ENCODE measurements at regions not wholly inside any gene's neighbourhood (a gene's known extent, or its start where the extent isn't known, plus 50 kb on each side); places are given as distances from the start of the nearest gene placed in this dataset.

DNA sequence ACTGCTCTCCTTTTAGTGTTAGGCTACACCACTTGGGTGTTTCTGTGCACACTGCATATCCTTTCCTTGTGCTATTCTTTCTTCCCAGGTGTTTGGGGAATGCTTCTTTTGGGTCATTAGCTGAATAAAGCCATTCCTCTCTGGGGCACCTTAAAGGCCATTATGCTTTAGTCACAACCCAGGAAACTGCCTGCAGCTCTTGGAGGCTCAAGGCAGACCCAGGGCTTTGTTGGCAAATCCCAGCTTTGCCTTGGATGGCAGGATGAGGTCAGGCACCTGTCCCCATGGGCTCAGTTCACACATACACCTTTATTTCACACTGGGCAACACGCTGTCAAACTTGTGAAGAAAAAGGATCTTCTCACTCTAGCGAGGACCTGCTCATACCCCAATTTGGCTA is 460.6 kb downstream of the CCSER2 start:
- no peak for DNase-seq (ENCODE audit: low spot score)

DNA sequence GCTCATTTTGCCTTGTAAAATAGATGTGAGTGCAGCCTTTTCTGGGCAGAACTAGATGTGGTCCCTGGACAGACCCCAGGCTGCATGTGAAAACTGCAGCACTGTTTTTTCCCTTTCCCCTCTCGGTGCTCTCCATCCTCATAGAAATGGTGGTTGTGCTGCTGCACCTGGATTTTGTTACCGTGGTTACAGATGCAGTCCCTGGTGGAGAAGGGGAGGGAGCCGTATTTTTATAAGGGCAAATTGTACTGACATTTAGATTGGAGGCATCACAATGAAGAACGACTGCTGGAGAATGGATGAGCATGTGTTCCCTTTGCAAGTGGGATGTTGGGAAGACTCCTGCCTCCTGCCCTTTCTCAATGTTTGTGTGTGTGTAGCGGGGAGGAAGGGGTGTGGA is 469.9 kb downstream of the CCSER2 start:
- DNase-seq (ENCODE audit: low spot score) = no peak

DNA sequence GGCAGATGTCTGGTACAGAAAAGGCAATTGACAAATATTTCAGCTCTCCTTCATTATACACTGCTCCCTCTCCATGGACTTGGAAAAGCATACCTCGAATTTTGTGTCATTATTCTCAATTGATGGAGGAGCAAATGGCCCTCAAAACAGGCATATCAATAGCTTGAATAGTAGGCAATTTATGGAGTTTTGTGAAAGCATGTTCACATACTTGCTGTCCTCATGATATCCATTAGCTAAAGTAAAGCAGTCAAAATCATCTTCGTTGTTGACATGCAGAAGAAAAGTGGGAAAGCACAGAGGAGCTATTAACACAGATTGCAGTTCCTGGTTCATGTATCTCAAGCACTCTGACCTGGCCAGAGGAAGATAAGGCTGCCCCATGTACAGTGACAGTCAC is 472.8 kb downstream of the CCSER2 start:
- DNase-seq (ENCODE audit: low spot score) = no peak

DNA sequence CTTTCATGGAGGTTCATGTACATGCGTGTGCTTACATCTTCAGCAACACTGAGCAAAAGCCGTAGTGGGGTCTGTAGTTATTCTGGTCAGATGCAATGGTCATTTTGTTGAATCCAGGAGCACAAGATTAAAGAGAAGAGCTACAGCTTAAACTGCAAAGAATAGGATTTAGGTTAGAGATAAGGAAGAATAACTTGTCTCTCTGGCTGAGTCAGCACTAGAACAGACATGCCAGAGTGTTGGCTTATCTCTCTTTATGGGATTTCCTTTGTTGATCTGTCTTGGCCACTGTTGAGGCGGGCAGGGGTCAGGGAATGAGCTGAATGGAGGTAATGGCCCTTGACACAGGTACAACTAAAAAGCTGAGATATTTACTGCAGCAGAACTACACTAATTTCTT is 473.5 kb downstream of the CCSER2 start:
- no peak for DNase-seq (ENCODE audit: low spot score)

DNA sequence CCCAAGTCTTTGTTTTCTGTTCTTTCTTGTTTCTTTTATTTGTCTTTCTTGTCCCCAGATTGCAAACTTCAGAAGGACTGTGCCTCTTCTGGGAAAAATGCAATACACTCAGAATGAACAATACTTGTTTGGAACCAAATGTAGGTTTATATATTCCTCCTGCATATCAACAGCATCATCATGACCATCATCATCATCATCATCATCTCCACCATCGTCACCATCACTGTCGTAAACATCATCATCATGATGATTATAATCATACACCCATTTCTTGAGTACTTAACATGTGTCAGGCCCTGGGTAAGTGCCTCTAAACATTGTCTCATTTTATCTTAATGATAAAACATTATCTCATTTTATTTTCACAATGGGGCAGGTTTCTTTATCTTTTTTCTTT is 476.8 kb downstream of the CCSER2 start:
- no peak for DNase-seq (ENCODE audit: low spot score)

DNA sequence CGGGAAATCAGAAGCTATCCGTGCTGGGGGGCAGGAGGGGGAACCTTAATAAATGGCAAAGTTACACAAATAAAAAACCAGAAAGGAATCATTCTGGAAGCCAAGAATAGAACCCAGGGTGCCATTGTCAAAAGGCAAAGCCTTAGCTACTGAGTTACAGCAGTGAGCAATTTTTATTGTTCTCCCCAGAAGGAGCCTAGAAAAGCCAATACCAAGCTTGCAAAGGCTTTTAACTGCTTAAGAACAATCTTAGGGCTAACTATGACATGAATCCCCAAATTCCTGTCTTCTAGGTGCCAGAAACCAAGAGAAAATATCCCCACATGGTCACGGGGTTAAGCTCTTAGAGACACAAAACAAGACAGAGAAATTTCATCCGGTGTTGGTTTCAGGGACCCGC is 482.7 kb downstream of the CCSER2 start:
- no peak for DNase-seq (ENCODE audit: low spot score)

DNA sequence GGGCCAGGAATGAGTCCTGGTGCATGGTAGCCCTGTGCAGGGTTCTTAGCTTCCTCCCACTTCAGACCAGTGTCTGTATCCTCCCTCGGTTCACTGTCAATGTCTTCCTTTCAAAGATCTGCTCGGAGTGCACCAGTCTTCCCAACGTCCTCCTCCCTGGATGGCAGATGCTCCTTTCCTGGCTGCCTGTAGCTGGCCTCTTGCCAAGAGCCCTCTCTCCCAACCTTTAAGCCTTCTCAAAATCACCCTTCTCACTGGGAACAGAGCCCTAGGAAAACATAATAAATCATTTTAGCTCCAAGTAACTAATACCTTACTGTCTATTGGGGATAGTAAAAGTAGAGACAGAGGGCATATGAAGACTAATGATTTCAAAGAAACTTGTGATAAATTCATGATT is 490.6 kb downstream of the CCSER2 start:
- DNase-seq (ENCODE audit: low spot score) = no peak

DNA sequence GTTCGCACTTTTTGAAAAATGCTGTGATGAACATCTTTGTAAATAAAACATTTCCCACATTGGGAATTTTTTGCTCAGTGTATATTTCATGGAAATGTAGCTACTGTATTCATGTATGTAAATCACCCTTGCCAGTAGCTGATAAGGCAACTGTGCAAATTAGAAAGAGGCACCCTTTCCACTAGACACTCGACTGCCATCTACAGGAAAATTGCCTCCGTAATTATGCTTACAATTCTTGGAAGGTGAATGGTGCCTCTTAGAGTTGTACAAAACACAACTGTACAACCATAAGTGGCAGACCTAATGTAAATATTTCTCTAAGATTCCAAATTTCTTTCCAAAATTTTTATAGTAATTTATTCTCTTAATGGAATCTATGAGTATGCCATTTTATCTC is 491.7 kb downstream of the CCSER2 start:
- peak; percentile 48 for DNase-seq (ENCODE audit: low spot score)

DNA sequence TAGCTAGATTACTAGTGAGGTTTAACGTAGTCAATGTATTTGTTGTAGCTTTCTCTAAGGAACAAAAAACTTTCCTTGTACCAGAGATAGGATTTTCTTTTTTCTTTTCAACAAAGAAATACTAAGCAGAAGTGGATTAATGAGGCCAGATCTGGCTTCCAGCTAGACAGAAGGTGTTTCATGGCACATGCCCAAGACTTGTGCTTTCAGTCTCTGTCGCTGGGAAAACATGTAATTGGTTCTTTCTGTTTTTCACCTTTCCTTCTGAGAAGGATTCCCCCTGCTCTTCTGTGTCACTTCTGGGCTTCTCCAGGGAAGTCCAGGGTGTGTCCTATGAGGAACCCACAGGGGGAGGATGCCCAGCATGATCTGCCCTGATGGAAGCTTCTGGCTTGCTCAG is 492.2 kb downstream of the CCSER2 start:
- no peak for DNase-seq (ENCODE audit: low spot score)

DNA sequence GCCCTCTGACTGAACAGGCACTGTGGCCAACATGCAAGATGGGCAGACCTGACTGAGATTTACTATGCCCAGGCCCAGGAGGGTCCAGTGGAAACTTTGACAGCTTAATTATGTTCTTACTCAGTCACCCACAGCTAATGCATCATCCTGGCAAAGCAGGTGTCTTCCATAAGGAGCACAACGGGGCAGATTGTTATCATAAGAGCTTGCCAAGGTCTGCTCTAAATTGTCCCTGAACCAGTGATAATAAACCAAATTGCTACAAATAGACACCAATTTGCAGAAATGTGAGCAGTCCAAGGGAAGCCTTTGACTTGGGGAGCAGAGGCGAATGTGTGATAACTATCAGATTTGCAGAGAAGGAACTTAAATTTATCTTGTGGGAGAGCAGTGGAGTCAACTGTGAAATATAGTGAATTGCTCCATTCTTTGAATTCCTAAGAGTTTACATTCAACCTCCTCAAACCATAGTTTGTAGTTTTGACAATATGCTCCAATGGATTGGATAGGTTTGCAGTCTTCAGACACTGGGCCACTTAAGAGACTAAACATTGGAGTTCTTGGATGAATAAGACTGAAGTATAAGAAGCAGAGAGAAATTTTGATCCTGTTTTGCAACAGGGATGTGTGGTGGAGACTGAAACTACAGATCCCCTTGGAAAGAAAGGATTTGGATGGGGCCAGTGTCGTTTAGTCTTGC is 494.7 kb downstream of the CCSER2 start:
- DNase-seq (ENCODE audit: low spot score) = no peak

DNA sequence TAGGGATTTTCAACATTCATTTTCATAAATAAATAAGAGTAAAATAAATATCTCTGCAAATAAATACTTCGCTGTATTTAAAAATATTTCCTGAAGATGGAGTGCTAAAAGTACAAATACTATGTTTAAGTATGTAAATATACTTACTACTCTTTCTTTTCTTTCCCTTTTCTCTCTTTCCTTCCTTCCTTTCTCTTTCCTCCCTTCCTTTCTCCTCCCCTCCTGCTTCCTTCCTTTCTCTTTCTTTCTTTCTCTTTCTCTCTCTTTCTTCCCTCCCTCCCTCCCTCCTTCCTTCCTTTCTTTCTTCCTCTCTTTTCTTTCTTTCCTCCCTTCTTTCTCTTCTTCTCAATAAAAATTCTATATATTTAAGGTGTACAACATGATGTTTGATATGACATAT is 496.1 kb downstream of the CCSER2 start:
- no peak for DNase-seq (ENCODE audit: low spot score)

DNA sequence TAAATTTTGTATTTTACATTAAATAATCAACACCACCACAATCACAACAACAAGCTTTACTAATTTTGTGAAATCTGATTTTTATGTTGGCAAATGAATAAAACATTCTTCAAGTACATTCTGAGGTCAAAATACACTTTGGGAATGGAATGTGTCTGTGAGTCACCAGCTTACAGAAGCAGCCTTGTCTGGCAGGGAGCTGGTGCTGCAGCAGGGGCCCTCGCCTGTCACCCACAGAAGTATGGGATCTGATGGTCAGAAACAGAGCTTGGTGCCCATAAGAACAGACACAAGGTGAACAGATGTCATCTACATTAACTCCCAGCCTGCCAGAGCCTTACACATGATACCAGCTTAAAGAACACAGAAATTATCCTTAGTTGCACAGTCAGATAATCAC is 496.9 kb downstream of the CCSER2 start:
- DNase-seq (ENCODE audit: low spot score) = no peak

DNA sequence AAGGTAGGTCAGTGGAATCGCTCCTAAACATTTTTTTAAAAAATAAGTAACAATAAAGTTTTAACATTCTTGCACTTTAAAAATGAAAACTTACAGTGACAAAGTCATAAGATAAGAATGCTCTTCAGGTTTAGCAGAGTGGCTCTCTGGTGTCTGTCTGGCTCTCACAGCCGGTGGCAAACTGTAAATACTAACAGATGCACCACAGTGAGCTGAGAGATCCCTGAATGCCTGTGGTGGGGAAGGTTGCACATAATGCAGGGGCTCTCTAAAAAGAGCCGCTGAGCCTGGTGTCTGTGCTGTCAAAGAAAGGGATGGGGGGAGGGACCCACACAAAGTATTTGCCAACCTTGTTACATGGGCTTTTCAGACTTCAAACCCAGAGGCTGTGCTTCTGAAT is 498.3 kb downstream of the CCSER2 start:
- no peak for DNase-seq (ENCODE audit: low spot score)

DNA sequence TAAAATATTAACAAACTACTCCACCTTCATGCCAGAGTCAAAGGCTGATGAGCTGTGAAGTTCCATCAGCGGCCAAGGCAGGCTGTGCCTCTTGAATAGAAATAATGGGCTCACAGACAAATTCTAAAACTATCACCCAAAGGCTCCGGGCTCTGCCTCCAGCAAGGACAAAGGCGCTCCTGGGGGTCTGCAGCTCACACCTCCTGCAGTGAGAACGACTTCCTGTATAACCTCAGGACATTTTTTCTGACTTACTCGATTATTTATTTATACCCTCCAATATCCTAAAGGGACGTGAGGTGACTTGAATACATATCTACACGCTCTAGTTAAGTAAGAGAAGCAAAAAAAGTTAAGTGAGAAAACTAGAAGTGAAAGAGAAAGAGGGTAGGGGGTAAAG is 500.7 kb downstream of the CCSER2 start:
- no peak for DNase-seq (ENCODE audit: low spot score)

DNA sequence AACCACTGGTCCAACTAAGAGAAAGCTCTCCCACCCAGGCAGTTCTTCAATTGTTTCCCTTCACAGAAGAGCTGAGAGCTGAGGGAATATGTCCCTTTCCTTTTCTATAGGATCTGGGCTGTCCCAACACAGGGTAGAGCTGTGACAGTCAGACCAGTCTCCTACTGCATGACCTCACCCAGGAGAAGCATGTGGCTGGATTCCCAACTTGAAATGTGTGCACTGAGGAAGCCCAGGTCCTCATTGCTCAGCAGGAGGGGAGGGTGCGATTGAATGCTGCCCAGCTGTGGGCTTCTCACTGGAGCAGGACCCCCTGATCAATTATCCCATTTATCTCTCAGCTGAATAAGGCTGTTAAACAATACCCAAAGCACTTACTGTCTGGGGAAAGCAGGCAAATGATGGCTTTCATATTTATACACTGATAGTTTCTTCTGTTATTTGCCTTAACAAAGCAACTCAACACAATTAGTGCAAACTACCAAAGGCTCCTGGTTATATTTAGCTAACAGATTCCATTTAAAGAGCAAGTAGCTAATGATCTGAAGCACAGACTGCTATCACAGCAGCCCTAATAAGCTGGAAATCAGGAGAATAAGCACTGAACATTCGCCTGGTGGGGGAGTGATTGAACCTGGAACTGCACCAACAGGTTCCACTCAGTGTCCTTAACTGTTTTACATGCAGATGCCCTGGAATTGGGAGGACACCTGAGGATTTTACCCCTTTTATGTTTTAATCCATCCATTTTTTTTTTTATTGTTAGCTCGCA is 508.8 kb downstream of the CCSER2 start:
- DNase-seq (ENCODE audit: low spot score) = no peak

DNA sequence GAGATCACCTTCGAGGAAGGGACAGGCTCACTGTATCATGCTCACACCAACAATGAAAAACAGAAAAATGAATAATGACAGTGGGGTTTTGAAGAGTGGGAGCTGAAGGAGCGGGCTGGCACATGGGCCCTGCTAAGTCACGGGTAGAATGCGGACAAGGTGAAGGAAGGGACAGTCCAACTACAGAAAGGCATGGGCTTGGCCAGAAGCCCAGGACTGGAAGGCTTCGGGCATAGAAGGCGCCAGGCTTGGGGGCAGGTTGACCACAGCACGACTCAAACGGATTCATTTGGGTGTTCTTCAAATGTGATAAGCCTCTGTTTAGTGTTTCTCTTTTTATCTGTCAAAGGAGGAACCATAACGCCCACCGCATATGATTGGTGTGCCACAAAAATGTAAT is 509.5 kb downstream of the CCSER2 start:
- DNase-seq (ENCODE audit: low spot score) = no peak

DNA sequence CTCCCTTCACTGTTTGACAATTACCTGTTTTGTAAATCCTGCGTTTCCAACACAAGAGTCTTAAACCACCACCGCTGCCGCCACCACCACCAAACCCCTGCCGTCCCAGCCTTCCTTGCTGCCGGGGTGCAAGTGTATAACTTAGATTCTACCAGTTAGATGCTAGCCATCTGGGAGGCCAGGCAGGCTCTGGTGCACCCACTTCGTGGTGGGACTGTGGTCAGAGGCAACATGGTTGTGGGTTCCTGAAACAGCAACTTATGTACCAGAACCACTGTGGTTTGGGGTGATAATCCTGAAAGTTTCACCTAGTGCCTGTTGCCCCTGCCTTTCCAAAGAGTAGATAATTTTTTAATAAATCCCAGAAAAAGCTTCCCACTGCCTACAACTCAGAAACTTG is 510.5 kb downstream of the CCSER2 start:
- no peak for DNase-seq (ENCODE audit: low spot score)

DNA sequence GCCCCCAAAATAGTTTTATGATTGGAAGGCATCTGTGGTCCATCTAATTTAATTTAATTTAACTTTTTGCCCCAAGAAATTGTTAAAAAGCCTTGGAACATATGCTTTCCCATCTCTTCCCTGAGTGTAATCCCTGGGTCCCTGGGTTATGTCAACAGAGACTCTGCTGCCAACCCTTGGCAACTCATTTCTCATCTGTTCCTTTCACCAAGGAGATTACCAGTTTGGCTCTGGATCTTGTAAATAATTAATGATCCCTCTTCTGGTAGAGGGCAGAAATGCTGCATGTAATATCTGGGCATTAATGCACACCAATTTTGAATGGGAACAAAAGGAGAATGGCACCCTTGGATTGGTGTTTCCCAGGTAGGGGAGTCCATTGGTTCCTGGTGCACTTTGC is 514.2 kb downstream of the CCSER2 start:
- no peak for DNase-seq (ENCODE audit: low spot score)

DNA sequence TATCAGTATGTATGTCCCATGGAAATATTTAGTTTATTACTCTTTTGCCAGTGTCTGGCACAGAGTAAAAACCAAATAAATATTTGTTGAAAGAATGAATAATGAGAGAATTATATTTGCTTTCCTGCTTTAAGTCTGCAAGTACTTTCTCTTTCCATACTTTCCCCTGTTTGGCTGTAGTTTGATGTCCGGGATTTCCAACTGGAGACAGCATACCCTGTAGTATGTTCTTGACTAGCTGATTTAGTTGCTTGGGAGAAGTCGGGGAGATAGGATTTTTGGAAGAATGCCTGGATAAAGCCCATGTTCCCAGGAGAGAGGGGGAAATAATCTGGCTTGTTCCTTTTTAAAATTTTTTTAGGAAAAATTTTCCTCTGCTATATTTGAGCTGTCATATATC is 516.1 kb downstream of the CCSER2 start:
- no peak for DNase-seq (ENCODE audit: low spot score)

DNA sequence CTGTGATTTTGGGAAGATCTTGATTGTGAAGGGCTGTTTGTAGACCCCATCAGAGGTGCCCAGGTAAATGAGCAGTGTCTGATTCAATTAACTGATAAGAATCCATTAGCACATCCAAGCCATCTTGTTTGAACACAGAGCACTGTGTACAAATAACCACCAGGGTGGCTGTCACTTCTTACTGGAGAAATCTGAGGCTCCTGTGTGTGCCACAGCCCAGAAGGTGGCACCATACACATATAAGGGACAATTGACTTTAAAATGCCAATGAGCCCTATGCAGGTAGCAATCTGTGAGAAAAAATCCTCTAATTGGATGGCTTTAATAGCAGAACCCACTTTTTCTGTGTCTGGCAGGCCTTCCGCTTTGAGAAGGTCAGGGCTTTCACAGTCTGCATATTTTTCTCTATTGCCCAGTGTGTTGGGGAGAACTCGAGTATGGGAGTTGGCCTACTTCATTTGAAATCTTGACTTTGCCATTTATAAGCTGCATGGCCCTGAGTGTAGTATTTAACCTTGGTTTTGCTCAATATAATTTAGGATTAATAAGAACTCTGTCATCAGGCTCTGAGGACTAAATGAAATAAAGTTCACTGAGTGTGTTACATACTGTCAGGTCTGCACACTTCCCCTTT is 517.4 kb downstream of the CCSER2 start:
- peak; percentile 64 for DNase-seq (ENCODE audit: low spot score)

DNA sequence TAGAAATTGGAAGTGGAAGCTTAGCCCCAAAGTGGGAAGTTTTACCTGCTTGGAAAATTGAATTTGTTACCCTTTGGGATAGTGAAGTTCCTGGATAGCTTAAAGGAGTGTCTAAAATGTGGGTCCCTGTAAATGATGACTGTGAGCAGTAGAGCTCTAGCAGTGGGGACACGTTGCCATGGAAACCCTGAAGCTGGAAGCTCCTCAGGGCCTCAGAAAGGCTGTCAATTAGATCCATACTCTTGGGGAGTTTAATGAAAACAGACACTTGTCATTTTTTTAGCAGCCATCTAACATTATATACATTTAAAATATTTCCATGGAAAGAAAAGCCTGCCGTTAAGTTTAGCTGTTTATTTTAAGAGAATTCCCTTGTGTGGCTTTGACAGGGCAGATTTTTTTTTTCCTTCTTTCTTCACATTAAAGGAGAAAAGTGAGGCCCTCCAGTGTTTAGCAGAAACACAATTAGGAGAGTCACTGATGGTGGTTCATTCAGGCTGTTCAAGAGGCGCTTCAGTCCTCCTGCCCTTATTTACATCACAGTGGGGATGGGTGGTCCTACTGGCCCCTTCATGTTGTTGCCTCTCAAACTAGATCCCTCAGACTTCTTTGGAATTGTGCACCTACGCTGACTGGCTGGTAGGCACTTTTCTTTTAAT is 518.4 kb downstream of the CCSER2 start:
- DNase-seq (ENCODE audit: low spot score) = no peak

DNA sequence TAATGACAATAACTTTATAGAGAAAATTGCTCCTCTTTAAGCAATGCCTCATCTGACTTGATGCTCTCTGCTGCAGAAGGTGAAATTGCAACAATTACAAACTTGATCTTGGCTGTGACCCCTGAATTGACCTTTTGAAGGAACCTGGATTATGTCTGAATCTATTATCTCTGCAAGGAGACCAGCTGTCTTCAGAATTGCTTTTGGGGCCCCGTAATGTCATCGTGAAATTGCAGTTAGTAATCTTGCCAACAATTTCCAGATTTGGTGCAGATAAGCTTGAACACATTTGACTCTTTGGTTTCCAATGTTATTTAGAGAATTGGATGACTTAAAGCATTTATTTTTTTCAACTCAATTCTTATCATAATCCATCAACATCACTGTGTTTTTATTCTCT is 520.6 kb downstream of the CCSER2 start:
- no peak for DNase-seq (ENCODE audit: low spot score)

DNA sequence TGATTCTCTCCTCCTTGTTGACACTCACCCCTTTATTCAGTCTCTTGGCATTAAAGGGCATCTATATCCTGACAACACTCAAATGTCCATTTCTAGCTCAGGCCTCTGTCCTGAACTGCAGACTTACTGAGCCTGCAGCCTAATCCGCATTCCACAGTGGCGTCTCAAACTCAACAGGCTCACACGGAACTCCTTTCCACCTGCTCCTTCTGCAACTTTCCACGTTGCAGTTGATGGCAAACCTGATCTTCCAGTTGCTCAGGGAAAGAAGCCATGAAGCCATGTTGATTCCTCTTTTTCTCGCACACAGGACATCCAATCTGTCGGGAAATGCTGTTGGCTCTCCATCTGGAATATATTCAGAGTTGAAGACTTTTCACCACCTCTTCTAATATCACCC is 522.4 kb downstream of the CCSER2 start:
- DNase-seq (ENCODE audit: low spot score) = no peak
